ENCODE measurements at regions not wholly inside any gene's neighbourhood (a gene's known extent, or its start where the extent isn't known, plus 50 kb on each side); places are given as distances from the start of the nearest gene placed in this dataset.

GRCh38 chr4:43332052-43332425, 439.5 kb downstream of the GRXCR1 start:
- ATAC-seq (ENCODE audit: insufficient read depth, low FRiP score) = no peak
- H3K36me3 ChIP-seq (ENCODE audit: control insufficient read depth in 4 of 4, insufficient read depth in 4 of 4, low read length in 4 of 4) = no peaks in the 10 kb centered on the region
- H3K9me3 ChIP-seq (ENCODE audit: control insufficient read depth in 4 of 4, insufficient read depth in 3 of 4, low read length in 3 of 4) = no peaks in the 10 kb centered on the region
- no peak overlapping the region for H3K27ac ChIP-seq (ENCODE audit: low read depth in 1 of 2, low read length in 1 of 2)
- H3K9ac ChIP-seq (ENCODE audit: insufficient read depth in 1 of 2, low read length in 2 of 2) = no peak overlapping the region
- H3K4me3 ChIP-seq = no peak overlapping the region
- no peak for TF ChIP-seq CTCF (IDR thresholded peaks at IDR 0.05; ENCODE audit: control extremely low read depth, extremely low read depth)
- no peak for DNase-seq
- H3K27me3 ChIP-seq (ENCODE audit: control insufficient read depth in 3 of 3, insufficient read depth in 3 of 3, low read length in 2 of 3) = no peaks in the 10 kb centered on the region
- no peaks in the 10 kb centered on the region for H3K4me1 ChIP-seq (ENCODE audit: control insufficient read depth in 5 of 5, insufficient read depth in 5 of 5, low read length in 5 of 5)

- ATAC-seq (ENCODE audit: insufficient read depth, low FRiP score) (no peak), DNase-seq (no peak)
- H3K27ac ChIP-seq (ENCODE audit: low read depth in 1 of 2, low read length in 1 of 2) = no peak overlapping the region
- H3K9me3 ChIP-seq (ENCODE audit: control insufficient read depth in 4 of 4, insufficient read depth in 3 of 4, low read length in 3 of 4) = no peaks in the 10 kb centered on the region
- no peak for TF ChIP-seq CTCF (IDR thresholded peaks at IDR 0.05; ENCODE audit: control extremely low read depth, extremely low read depth)
- no peak overlapping the region for H3K9ac ChIP-seq (ENCODE audit: insufficient read depth in 1 of 2, low read length in 2 of 2)
- no peaks in the 10 kb centered on the region for H3K27me3 ChIP-seq (ENCODE audit: control insufficient read depth in 3 of 3, insufficient read depth in 3 of 3, low read length in 2 of 3)
- no peaks in the 10 kb centered on the region for H3K36me3 ChIP-seq (ENCODE audit: control insufficient read depth in 4 of 4, insufficient read depth in 4 of 4, low read length in 4 of 4)
- H3K4me1 ChIP-seq (ENCODE audit: control insufficient read depth in 5 of 5, insufficient read depth in 5 of 5, low read length in 5 of 5) = no peaks in the 10 kb centered on the region
- no peak overlapping the region for H3K4me3 ChIP-seq
Measured at GRCh38 chr4:43337707-43338106, 445.2 kb downstream of the GRXCR1 start.

- DNase-seq (no peak), ATAC-seq (ENCODE audit: insufficient read depth, low FRiP score) (no peak)
Measured at GRCh38 chr4:43339435-43339834, 446.9 kb downstream of the GRXCR1 start.

More at GRCh38 chr4:43339435-43339834, 446.9 kb downstream of the GRXCR1 start:
- H3K9ac ChIP-seq (ENCODE audit: insufficient read depth in 1 of 2, low read length in 2 of 2) = no peak overlapping the region
- H3K36me3 ChIP-seq (ENCODE audit: control insufficient read depth in 4 of 4, insufficient read depth in 4 of 4, low read length in 4 of 4) = no peaks in the 10 kb centered on the region
- no peaks in the 10 kb centered on the region for H3K27me3 ChIP-seq (ENCODE audit: control insufficient read depth in 3 of 3, insufficient read depth in 3 of 3, low read length in 2 of 3)
- H3K9me3 ChIP-seq (ENCODE audit: control insufficient read depth in 4 of 4, insufficient read depth in 3 of 4, low read length in 3 of 4) = no peaks in the 10 kb centered on the region
- H3K4me3 ChIP-seq = no peak overlapping the region
- no peaks in the 10 kb centered on the region for H3K4me1 ChIP-seq (ENCODE audit: control insufficient read depth in 5 of 5, insufficient read depth in 5 of 5, low read length in 5 of 5)
- no peak for TF ChIP-seq CTCF (IDR thresholded peaks at IDR 0.05; ENCODE audit: control extremely low read depth, extremely low read depth)
- H3K27ac ChIP-seq (ENCODE audit: low read depth in 1 of 2, low read length in 1 of 2) = no peak overlapping the region

Measured in lung (tissue), 11 donors.